PC-9 (cell line): ENCODE measurements at regions not wholly inside any gene's neighbourhood (a gene's known extent, or its start where the extent isn't known, plus 50 kb on each side); places are given as distances from the start of the nearest gene placed in this dataset.

Experiments
- BruUV-seq: library from RNA; stranded (reverse); fragments of 400-500 nt; replicated peaks from 2 replicates; lab custom pipeline; 2021; lab: Mats Ljungman, UMichigan
- CTCF ChIA-PET: fragments of 300-600 bp; sonication (Branson Sonifier 250); formaldehyde crosslinking; loops from one replicate; lab custom pipeline; 2022; ENCODE audit warnings: antibody characterized with exemption; lab: Charles Lee
- POLR2A ChIA-PET: fragments of 300-600 bp; sonication (Branson Sonifier 250); formaldehyde crosslinking; loops from one replicate; lab custom pipeline; 2022; ENCODE audit warnings: antibody characterized with exemption; ENCODE audit not compliant: unreplicated experiment; lab: Charles Lee
- DNase-seq, 2 experiments: peaks; one replicate each; pipeline versions ENCODE4 v3.0.0 to v3.0.0-alpha.2; 2015 to 2022; ENCODE audit warnings: mixed read lengths in 1 of 2
- H2AFZ ChIP-seq: fragments of 200-600 bp; sonication (generic); 2 replicates; pipeline ENCODE4 v1.8.1; 2017; ENCODE audit warnings: antibody characterized with exemption
- H3F3A ChIP-seq: fragments of 200-600 bp; sonication (generic); 2 replicates; pipeline ENCODE4 v1.8.1; 2017; ENCODE audit warnings: antibody characterized with exemption, mild to moderate bottlenecking, low read depth; ENCODE audit not compliant: insufficient read depth
- H3K27ac ChIP-seq: fragments of 200-600 bp; sonication (generic); 2 replicates; pipeline ENCODE4 v1.6.1; 2016; ENCODE audit warnings: mixed run types
- H3K27me3 ChIP-seq: fragments of 200-600 bp; sonication (generic); 2 replicates; pipeline ENCODE4 v1.6.1; 2016; ENCODE audit warnings: low read depth, mixed run types; ENCODE audit not compliant: insufficient read depth
- H3K36me3 ChIP-seq: fragments of 200-600 bp; sonication (generic); 2 replicates; pipeline ENCODE4 v1.6.1; 2016; ENCODE audit warnings: low read depth, mixed run types
- H3K4me1 ChIP-seq: fragments of 200-600 bp; sonication (generic); replicated peaks from 2 replicates; pipeline ENCODE4 v1.6.1; 2016; ENCODE audit warnings: mixed run types; ENCODE audit not compliant: insufficient read depth
- H3K4me2 ChIP-seq: fragments of 200-600 bp; sonication (generic); 2 replicates; pipeline ENCODE4 v1.6.1; 2017; ENCODE audit warnings: mixed run types
- H3K4me3 ChIP-seq: fragments of 200-600 bp; sonication (generic); 2 replicates; pipeline ENCODE4 v1.6.1; 2016; ENCODE audit warnings: mixed run types
- H3K79me2 ChIP-seq: fragments of 200-600 bp; sonication (generic); 2 replicates; pipeline ENCODE4 v1.6.1; 2017; ENCODE audit warnings: low read depth, mixed run types
- H3K9me2 ChIP-seq: fragments of 200-600 bp; sonication (generic); 2 replicates; pipeline ENCODE4 v1.8.1; 2017; ENCODE audit warnings: mild to moderate bottlenecking; ENCODE audit not compliant: insufficient read depth
- H3K9me3 ChIP-seq: fragments of 200-600 bp; sonication (generic); 2 replicates; pipeline ENCODE4 v1.8.1; 2016; ENCODE audit warnings: low read depth; ENCODE audit not compliant: insufficient read depth
- H4K20me1 ChIP-seq: fragments of 200-600 bp; sonication (generic); 2 replicates; pipeline ENCODE4 v1.8.1; 2017; ENCODE audit not compliant: insufficient read depth
- CTCF ChIP-seq: fragments of 200-600 bp; sonication (generic); conservative IDR thresholded peaks from 2 replicates; pipeline ENCODE4 v1.6.1; 2017; ENCODE audit warnings: mixed run types, antibody characterized with exemption, mild to moderate bottlenecking, moderate library complexity
- EZH2 ChIP-seq: fragments of 200-600 bp; sonication (generic); IDR thresholded peaks from 2 replicates; pipeline ENCODE4 v1.8.0; 2017; ENCODE audit warnings: antibody characterized with exemption, low read depth
- intact Hi-C: fragments of 100-400 bp; cut with micrococcal nuclease; formaldehyde crosslinking; loops from one replicate; pipeline ENCODE4 v1.10.0; 2022; ENCODE audit not compliant: unreplicated experiment

- Histone ChIP-seq H3K4me1 (peaks cover 50% of the 10 kb centered on the region), H4K20me1 (no peaks in the 10 kb centered on the region), H3K27ac (peak overlapping the region; percentile 85), H3K79me2 (no peaks in the 10 kb centered on the region), H3K36me3 (no peaks in the 10 kb centered on the region), H3K9me2 (no peaks in the 10 kb centered on the region), H2AFZ (no peak overlapping the region), H3K4me3 (no peak overlapping the region), H3K27me3 (no peaks in the 10 kb centered on the region), H3K9me3 (peaks cover 6% of the 10 kb centered on the region), H3F3A (peaks cover 30% of the 10 kb centered on the region), H3K4me2 (peak overlapping the region; percentile 55)
- CTCF ChIA-PET = no interaction called here
- POLR2A ChIA-PET = no interaction called here
- BruUV-seq = no TSS peak
- TF ChIP-seq EZH2 = no peak
- TF ChIP-seq CTCF = no peak
- intact Hi-C loops = loop anchor here (2.0 to 5.0 kb wide), 3 partner anchors 18 to 80 kb away; partner anchors contain the start of gene CTSC
- no peak for DNase-seq
Measured at GRCh38 chr11:88402784-88403183, 65.2 kb upstream of the CTSC start.

GRCh38 chr11:88402192-88402715 lies 64.7 kb upstream of the CTSC start:
- DNase-seq = peak in 1 of 2 experiments; percentile 98
- peaks cover 6% of the 10 kb centered on the region for H3K9me3 ChIP-seq
- H3K79me2 ChIP-seq = no peaks in the 10 kb centered on the region
- intact Hi-C loops = loop anchor here (2.0 to 5.0 kb wide), 3 partner anchors 17 to 80 kb away; partner anchors contain the start of gene CTSC
- TF ChIP-seq EZH2 (no peak), CTCF (no peak)
- H3K4me3 ChIP-seq = no peak overlapping the region
- no peaks in the 10 kb centered on the region for H4K20me1 ChIP-seq
- no peaks in the 10 kb centered on the region for H3K27me3 ChIP-seq
- peak overlapping the region; percentile 85 for H3K27ac ChIP-seq
- H2AFZ ChIP-seq = no peak overlapping the region
- H3F3A ChIP-seq = peaks cover 30% of the 10 kb centered on the region
- POLR2A ChIA-PET = no interaction called here
- H3K9me2 ChIP-seq = no peaks in the 10 kb centered on the region
- H3K4me1 ChIP-seq = peaks cover 55% of the 10 kb centered on the region
- no peaks in the 10 kb centered on the region for H3K36me3 ChIP-seq
- peak overlapping the region; percentile 55 for H3K4me2 ChIP-seq
- CTCF ChIA-PET = no interaction called here
- no TSS peak for BruUV-seq

GRCh38 chr11:88398791-88399570 lies 61.4 kb upstream of the CTSC start:
- H3K36me3 ChIP-seq = no peaks in the 10 kb centered on the region
- DNase-seq = no peak
- peaks cover 30% of the 10 kb centered on the region for H3F3A ChIP-seq
- H3K27me3 ChIP-seq = no peaks in the 10 kb centered on the region
- peak overlapping the region; percentile 39 for H3K4me2 ChIP-seq
- TF ChIP-seq EZH2 = no peak
- intact Hi-C loops = no loop called here
- no TSS peak for BruUV-seq
- H3K9me2 ChIP-seq = no peaks in the 10 kb centered on the region; the same call in 1 of the 2 replicates
- H3K4me1 ChIP-seq = peaks cover 55% of the 10 kb centered on the region
- H3K9me3 ChIP-seq = peaks cover 6% of the 10 kb centered on the region
- no peaks in the 10 kb centered on the region for H4K20me1 ChIP-seq
- H3K27ac ChIP-seq = peak overlapping the region; percentile 80
- H3K79me2 ChIP-seq = no peaks in the 10 kb centered on the region
- ChIA-PET CTCF (no interaction called here), POLR2A (no interaction called here)
- H2AFZ ChIP-seq = no peak overlapping the region
- no peak overlapping the region for H3K4me3 ChIP-seq
